Activated naive CD8-positive, alpha-beta T cell treated with anti-CD3 and anti-CD28 coated beads for 36 hours (primary cell): ENCODE measurements at regions not wholly inside any gene's neighbourhood (a gene's known extent, or its start where the extent isn't known, plus 50 kb on each side); places are given as distances from the start of the nearest gene placed in this dataset.

Experiments used
- DNase-seq: peaks from one replicate; pipeline ENCODE4 v3.0.0; 2021
- H3K27ac Mint-ChIP-seq: one replicate; pipeline ENCODE4 v1.8.0; 2022; ENCODE audit warnings: mild to moderate bottlenecking, moderate library complexity, mixed read lengths
- H3K27me3 Mint-ChIP-seq: one replicate; pipeline ENCODE4 v1.8.0; 2022; ENCODE audit warnings: mild to moderate bottlenecking, mixed read lengths
- H3K36me3 Mint-ChIP-seq: one replicate; pipeline ENCODE4 v1.8.0; 2021; ENCODE audit warnings: mild to moderate bottlenecking, mixed read lengths
- H3K4me1 Mint-ChIP-seq: one replicate; pipeline ENCODE4 v1.8.0; 2021; ENCODE audit warnings: mixed read lengths
- H3K4me3 Mint-ChIP-seq: one replicate; pipeline ENCODE4 v1.8.0; 2022; ENCODE audit warnings: mild to moderate bottlenecking, moderate library complexity, mixed read lengths
- H3K9me3 Mint-ChIP-seq: one replicate; pipeline ENCODE4 v1.8.0; 2022; ENCODE audit warnings: mixed read lengths

GRCh38 chr18:55783921-55784320 lies 195.9 kb upstream of the TCF4 start:
- no peak for DNase-seq
- no peaks in the 10 kb centered on the region for H3K9me3 Mint-ChIP-seq
- no peaks in the 10 kb centered on the region for H3K36me3 Mint-ChIP-seq
- H3K4me1 Mint-ChIP-seq: peaks cover 7% of the 10 kb centered on the region
- H3K4me3 Mint-ChIP-seq: no peak overlapping the region
- H3K27me3 Mint-ChIP-seq: peaks cover 47% of the 10 kb centered on the region
- no peak overlapping the region for H3K27ac Mint-ChIP-seq

DNA sequence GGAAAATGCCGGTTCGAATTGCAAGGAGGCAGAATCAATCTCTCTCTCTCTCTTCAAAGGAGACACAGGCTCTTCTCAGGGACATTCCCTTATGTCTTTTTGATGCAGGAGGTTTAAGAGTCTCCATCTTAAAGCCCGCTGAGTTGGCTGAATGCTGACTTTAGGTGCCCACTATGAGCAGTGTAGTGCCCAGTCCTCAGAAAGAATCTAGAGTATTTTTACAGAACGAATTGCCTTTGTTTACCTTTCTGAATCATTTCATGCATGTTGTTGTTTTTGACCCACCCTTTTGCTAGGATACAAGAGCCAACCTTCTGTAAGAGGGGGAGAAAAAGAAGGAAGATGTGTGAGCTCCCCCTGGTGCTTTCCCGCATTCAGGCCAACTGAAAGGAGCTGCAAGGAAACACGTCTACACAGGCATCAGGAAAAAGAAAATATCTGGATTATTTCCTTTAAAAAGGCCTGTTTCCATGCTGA lies 193.5 kb upstream of the TCF4 start:
- Mint-ChIP-seq H3K27me3 (peaks cover 62% of the 10 kb centered on the region), H3K4me3 (no peak overlapping the region), H3K27ac (no peak overlapping the region), H3K36me3 (no peaks in the 10 kb centered on the region), H3K9me3 (no peaks in the 10 kb centered on the region), H3K4me1 (peaks cover 9% of the 10 kb centered on the region)
- no peak for DNase-seq

DNA sequence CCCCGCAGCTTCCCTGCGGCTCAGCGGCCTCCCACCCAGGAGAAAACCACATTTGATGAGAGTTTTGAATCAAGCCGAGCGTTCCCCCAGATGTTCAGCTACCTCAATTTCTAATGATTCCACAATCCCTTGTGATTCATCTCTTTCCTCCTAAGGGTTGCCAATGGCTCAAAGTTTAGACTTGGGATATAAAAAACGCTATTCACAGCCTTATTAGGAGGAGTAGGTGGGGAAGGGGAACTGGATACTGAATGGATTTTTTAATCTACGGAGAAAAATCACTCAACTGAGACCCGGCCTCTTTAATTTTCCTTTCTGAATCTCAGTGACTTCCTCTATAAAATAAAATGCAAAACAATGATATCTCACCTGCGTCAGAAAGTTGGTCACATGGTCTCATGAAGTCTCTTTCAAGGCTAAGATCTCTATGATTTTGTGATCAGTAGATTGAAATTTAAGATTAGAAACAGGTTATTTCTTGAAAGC lies 192.6 kb upstream of the TCF4 start:
- Mint-ChIP-seq H3K27ac (no peak overlapping the region), H3K9me3 (no peaks in the 10 kb centered on the region), H3K4me3 (no peak overlapping the region), H3K4me1 (peaks cover 9% of the 10 kb centered on the region), H3K36me3 (no peaks in the 10 kb centered on the region), H3K27me3 (peaks cover 65% of the 10 kb centered on the region)
- DNase-seq: no peak

- Mint-ChIP-seq H3K27ac (no peak overlapping the region), H3K4me1 (peaks cover 9% of the 10 kb centered on the region)
These were observed 191.9 kb upstream of the TCF4 start for GRCh38 chr18:55779691-55780585.

GRCh38 chr18:55778788-55779690 lies 191.0 kb upstream of the TCF4 start:
- peaks cover 68% of the 10 kb centered on the region for H3K27me3 Mint-ChIP-seq
- peak overlapping the region; percentile 55 for H3K4me3 Mint-ChIP-seq
- H3K4me1 Mint-ChIP-seq: peaks cover 9% of the 10 kb centered on the region
- no peak for DNase-seq
- H3K27ac Mint-ChIP-seq: no peak overlapping the region
- no peaks in the 10 kb centered on the region for H3K9me3 Mint-ChIP-seq
- H3K36me3 Mint-ChIP-seq: no peaks in the 10 kb centered on the region

More at GRCh38 chr18:55779691-55780585, 191.9 kb upstream of the TCF4 start:
- peaks cover 65% of the 10 kb centered on the region for H3K27me3 Mint-ChIP-seq
- no peaks in the 10 kb centered on the region for H3K9me3 Mint-ChIP-seq
- DNase-seq: peak; percentile 13
- peak overlapping the region; percentile 55 for H3K4me3 Mint-ChIP-seq
- no peaks in the 10 kb centered on the region for H3K36me3 Mint-ChIP-seq

DNA sequence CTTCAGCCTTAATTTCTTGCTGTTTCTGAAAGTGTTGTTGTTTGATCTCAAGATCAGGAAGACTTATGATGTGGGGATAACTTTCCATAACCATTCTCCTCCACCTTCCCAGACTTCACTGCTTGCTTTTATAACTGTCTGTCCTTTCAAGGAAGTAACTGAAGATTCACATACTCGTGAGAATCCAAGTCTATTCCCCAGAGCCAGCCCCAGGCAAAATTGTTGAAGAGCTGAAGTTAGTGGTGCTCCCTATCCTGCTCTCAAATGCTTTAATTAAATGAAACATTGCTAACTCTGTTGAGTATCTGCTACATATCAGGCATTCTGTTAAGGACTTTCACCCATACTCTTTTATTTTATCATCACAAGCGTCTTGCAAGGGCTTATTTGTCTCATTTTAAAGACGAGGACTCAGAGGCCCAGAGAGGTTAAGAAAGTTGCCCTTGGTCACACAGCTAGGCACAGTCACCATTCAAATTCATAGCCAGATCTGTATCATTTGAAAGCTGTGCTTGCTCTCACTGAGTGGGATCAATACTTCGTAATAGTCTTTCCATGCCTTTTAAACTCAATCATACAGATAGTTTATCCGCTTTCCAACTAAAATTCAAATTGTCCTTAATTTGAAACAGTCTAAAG lies 189.8 kb upstream of the TCF4 start:
- no peak overlapping the region for H3K4me3 Mint-ChIP-seq
- no peak overlapping the region for H3K27ac Mint-ChIP-seq
- no peaks in the 10 kb centered on the region for H3K36me3 Mint-ChIP-seq
- peaks cover 60% of the 10 kb centered on the region for H3K27me3 Mint-ChIP-seq
- no peaks in the 10 kb centered on the region for H3K9me3 Mint-ChIP-seq
- no peak for DNase-seq
- H3K4me1 Mint-ChIP-seq: peaks cover 9% of the 10 kb centered on the region

GRCh38 chr18:55775972-55776371 lies 188.0 kb upstream of the TCF4 start:
- Mint-ChIP-seq H3K27ac (no peak overlapping the region), H3K36me3 (no peaks in the 10 kb centered on the region), H3K27me3 (peaks cover 45% of the 10 kb centered on the region), H3K4me3 (no peak overlapping the region), H3K4me1 (peaks cover 9% of the 10 kb centered on the region), H3K9me3 (no peaks in the 10 kb centered on the region)
- DNase-seq: no peak

GRCh38 chr18:55774505-55774904 lies 186.5 kb upstream of the TCF4 start:
- no peaks in the 10 kb centered on the region for H3K36me3 Mint-ChIP-seq
- peaks cover 8% of the 10 kb centered on the region for H3K4me1 Mint-ChIP-seq
- H3K9me3 Mint-ChIP-seq: no peaks in the 10 kb centered on the region
- no peak for DNase-seq
- peaks cover 32% of the 10 kb centered on the region for H3K27me3 Mint-ChIP-seq
- no peak overlapping the region for H3K4me3 Mint-ChIP-seq
- no peak overlapping the region for H3K27ac Mint-ChIP-seq

DNA sequence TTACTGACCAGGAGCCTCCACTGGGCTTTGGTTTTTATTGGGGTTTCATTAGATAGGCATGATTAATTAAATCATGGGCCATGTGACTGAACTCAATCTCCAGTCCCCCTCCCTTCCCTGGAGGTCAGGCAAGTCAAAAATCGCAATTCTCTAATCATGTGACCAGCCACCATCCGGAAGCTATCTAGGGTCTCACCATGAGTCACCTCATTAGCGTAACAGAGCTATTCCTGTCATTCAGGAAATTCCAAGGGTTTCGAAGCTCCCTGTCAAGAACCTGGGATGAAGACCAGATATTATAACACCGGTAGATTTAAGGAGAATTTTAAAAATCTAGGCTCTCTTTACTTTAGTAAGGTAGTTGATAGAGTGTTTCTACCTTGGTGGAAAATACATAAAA lies 180.3 kb upstream of the TCF4 start:
- H3K27me3 Mint-ChIP-seq: peaks cover 3% of the 10 kb centered on the region
- H3K4me1 Mint-ChIP-seq: no peaks in the 10 kb centered on the region
- H3K36me3 Mint-ChIP-seq: no peaks in the 10 kb centered on the region
- H3K4me3 Mint-ChIP-seq: no peak overlapping the region
- H3K9me3 Mint-ChIP-seq: no peaks in the 10 kb centered on the region
- DNase-seq: no peak
- H3K27ac Mint-ChIP-seq: no peak overlapping the region

DNA sequence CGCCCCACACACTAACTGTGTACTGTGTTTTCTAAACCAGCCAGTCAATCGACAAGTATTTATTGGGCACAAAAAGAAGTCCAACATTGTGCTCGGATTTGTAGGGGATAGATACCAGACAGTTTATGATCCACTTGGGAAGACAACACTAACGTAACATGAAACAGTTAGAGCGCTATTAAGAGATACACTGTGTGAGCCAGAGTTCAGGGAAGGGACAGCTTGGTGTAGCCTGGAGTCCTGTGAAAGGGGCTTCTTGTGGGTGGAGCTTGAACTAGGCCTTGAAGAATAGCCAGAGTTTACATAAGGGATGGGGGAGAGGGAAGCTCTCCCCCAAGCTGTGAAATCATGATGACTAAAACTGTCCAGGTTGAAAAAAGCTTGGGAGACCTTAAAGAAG lies 176.4 kb upstream of the TCF4 start:
- H3K27ac Mint-ChIP-seq: no peak overlapping the region
- peaks cover 3% of the 10 kb centered on the region for H3K27me3 Mint-ChIP-seq
- no peak for DNase-seq
- no peak overlapping the region for H3K4me3 Mint-ChIP-seq
- no peaks in the 10 kb centered on the region for H3K4me1 Mint-ChIP-seq
- H3K9me3 Mint-ChIP-seq: no peaks in the 10 kb centered on the region
- H3K36me3 Mint-ChIP-seq: no peaks in the 10 kb centered on the region

GRCh38 chr18:55763805-55764204 lies 175.8 kb upstream of the TCF4 start:
- peaks cover 2% of the 10 kb centered on the region for H3K9me3 Mint-ChIP-seq
- no peaks in the 10 kb centered on the region for H3K36me3 Mint-ChIP-seq
- H3K27me3 Mint-ChIP-seq: peaks cover 3% of the 10 kb centered on the region
- no peak overlapping the region for H3K4me3 Mint-ChIP-seq
- no peaks in the 10 kb centered on the region for H3K4me1 Mint-ChIP-seq
- H3K27ac Mint-ChIP-seq: no peak overlapping the region
- no peak for DNase-seq

GRCh38 chr18:55763298-55763697 lies 175.3 kb upstream of the TCF4 start:
- no peaks in the 10 kb centered on the region for H3K4me1 Mint-ChIP-seq
- peaks cover 2% of the 10 kb centered on the region for H3K9me3 Mint-ChIP-seq
- H3K27ac Mint-ChIP-seq: no peak overlapping the region

DNA sequence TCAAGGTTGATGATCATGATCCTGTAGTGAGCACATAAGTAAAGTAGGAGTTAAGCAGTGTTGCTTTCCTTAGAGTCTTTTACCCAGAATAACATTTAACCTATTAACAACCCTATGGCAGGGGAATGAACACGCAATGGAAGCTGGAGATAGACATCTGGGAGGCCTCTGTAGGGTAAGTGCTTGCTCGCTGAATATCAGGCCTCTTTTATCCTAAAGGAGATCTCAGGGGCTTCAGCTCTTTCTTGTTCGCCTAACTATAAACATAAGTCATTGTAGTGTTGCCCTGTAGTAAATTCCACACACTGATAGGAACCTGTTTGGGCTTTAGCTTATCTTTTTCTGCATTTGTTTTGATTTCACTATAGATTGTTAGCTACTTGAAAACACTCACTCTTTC lies 174.4 kb upstream of the TCF4 start:
- Mint-ChIP-seq H3K4me1 (no peaks in the 10 kb centered on the region), H3K27me3 (peaks cover 3% of the 10 kb centered on the region), H3K27ac (no peak overlapping the region), H3K4me3 (no peak overlapping the region), H3K36me3 (no peaks in the 10 kb centered on the region), H3K9me3 (peaks cover 2% of the 10 kb centered on the region)
- DNase-seq: no peak

More at GRCh38 chr18:55763298-55763697, 175.3 kb upstream of the TCF4 start:
- no peak overlapping the region for H3K4me3 Mint-ChIP-seq
- H3K27me3 Mint-ChIP-seq: peaks cover 3% of the 10 kb centered on the region
- no peak for DNase-seq
- no peaks in the 10 kb centered on the region for H3K36me3 Mint-ChIP-seq

GRCh38 chr18:55753643-55754263 lies 165.8 kb upstream of the TCF4 start:
- no peak for DNase-seq
- Mint-ChIP-seq H3K9me3 (no peaks in the 10 kb centered on the region), H3K27me3 (no peaks in the 10 kb centered on the region), H3K4me1 (no peaks in the 10 kb centered on the region), H3K36me3 (no peaks in the 10 kb centered on the region), H3K27ac (no peak overlapping the region), H3K4me3 (no peak overlapping the region)
